HG02981 (cell line): ENCODE measurements at regions not wholly inside any gene's neighbourhood (a gene's known extent, or its start where the extent isn't known, plus 50 kb on each side); places are given as distances from the start of the nearest gene placed in this dataset.
"Not testable (repeated sequence)": the region's sequence is repeated elsewhere in the genome, so short reads cannot be mapped to it uniquely, and the experiment has no call there.

Experiments used
- ATAC-seq: cut with Tn5 transposase; IDR thresholded peaks from one replicate; pipeline ENCODE4 v1.9.1; 2021; ENCODE audit warnings: mild to moderate bottlenecking, moderate library complexity; ENCODE audit not compliant: unreplicated experiment

DNA sequence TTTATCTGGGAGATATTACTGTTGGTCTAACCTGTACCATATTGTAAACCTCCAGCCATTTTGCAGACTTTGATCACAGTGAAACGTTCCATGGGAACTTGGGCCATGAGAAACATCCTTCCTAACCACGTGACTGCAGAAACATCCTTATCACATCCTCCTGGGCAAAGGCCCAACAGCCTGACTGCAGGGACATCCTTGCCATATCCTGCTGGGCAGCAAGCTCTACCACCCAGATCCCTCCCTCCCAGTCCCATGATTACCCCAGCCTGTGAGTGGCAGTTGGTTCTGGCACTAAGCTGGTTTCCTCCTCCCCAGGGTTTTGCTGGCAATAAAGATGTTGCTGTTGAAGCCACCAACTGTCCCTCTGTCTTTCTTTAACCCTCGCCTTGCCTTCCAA lies 201.2 kb downstream of the POTEC start:
- ATAC-seq = not testable (repeated sequence)

DNA sequence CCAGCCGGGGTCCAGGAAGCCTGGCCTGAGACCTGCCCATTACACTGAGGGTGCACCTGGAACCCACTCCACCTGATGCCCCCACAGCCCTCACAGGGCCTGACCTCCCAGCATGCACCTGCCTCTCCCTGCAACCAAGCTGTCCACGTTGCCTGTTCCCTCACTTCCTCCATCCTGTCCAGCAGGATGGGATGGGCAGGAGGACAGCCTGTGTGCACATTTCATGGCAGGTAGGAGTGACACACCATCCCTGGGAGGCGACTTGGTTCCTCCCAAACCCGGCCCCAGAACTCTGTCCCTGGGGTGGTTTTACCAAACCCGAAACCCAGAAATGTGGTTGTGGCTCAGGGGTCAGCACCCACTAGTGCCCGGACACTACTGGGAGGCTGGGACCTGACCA lies 203.8 kb upstream of the ZNF519 start:
- ATAC-seq = not testable (repeated sequence)

DNA sequence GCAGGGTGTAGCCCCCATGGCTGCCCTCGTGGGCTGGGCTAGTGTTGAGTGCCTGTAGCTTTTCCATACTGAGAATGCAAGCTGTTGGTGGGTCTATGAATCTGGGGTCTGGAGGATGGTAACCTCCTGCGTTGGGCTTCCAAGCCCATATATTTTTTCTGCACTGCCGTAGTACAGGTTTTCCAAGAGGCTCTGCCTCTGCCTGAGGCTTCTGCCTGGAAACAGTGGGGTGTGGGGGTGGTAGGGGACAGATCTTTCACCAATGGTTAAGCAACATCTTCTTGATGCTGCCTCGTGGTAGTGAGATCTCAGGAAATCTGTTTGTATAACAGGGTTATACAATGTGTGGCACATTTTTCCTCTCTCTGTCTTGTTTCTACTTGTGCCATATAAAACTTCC lies 189.0 kb upstream of the ZNF519 start:
- ATAC-seq = not testable (repeated sequence)

DNA sequence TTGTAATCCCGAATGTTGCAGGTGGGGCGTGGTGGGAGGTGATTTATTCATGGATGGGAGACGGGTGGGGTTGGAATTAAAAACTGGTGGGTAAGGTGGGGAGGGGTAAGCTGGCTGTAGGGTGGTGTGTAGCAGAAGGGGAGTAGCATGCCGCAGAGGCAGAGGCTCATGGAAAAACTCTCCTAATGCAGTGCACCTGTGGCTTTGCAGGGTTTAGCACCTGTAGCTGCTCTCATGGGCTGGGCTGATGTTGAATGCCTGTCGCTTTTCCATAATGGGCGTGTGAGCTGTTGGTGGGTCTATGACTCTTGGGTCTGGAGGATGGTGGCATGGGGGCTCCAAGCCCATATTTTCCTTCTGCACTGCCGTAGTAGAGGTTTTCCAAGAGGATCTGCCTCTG lies 169.0 kb upstream of the ZNF519 start:
- ATAC-seq = not testable (repeated sequence)

DNA sequence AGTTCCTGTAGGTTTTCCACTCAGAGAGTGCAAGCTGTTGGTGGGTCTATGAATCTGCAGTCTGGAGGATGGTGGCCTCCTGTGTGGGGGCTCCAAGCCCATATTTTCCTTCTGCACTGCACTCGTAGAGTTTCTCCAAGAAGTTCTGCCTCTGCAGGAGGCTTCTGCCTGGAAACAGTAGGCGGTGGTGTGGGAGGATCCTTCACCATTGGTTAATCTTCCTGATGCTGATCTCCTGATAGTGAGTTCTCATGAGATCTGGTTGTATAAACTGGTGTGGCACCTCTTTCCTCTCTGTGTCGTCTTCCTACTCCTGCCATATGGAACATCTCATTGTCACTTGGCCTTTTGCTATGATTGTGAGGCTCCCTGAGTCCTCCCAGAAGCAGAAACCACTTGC lies 162.8 kb upstream of the ZNF519 start:
- not testable (repeated sequence) for ATAC-seq

DNA sequence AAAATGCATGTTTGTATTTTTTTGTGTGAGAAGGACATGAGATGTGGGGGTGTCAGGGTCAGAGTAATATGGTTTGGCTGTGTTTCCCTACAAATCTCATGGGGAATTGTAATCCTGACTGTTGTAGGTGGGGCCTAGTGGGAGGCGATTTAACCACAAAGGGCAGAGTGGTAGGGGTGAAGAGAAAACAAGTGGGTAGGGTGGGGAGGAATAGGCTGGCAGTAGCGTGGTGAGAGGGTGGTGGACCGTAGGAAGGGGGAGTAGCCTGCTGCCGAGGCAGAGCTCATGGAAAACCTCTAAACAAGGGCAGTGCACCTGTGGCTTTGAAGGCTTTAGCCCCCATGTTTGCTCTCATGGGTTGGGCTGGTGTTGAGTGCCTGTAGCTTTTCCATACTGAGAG lies 152.8 kb upstream of the ZNF519 start:
- ATAC-seq = no peak

DNA sequence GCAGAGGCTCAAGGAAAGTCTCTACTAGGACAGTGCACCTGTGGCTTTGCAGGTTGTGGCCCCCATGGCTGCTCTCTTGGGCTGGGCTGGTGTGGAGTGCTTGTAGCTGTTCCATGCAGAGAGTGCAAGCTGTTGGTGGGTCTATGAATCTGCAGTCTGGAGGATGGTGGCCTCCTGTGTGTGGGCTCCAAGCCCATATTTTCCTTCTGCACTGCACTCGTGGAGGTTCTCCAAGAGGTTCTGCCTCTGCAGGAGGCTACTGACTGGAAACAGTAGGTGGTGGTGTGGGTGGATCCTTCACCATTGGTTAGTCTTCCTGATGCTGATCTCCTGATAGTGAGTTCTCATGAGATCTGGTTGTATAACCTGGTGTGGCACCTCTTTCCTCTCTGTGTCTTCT lies 143.2 kb upstream of the ZNF519 start:
- not testable (repeated sequence) for ATAC-seq

DNA sequence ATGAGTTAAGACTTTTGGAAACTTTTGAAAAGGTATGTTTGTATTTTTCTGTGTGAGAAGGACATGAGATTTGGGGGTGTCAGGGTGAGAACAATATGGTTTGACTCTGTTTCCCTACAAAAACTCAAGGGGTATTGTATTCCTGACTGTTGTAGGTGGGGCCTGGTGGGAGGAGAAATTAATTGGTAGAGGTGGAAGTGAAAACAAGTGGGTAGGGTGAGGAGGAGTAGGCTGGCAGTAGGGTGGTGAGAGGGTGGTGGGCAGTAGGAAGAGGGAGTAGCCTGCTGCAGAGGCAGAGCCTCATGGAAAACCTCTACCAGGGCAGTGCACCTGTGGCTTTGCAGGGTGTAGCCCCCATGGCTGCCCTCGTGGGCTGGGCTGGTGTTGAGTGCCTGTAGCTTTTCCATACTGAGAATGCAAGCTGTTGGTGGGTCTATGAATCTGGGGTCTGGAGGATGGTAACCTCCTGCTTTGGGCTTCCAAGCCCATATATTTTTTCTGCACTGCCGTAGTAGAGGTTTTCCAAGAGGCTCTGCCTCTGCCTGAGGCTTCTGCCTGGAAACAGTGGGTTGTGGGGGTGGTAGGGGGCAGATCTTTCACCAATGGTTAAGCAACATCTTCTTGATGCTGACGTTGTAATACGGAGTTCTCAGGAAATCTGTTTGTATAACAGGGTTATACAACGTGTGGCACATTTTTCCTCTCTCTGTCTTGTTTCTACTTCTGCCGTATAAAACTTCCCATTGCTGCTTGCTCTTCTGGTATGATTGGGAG lies 133.6 kb upstream of the ZNF519 start:
- ATAC-seq = not testable (repeated sequence)

DNA sequence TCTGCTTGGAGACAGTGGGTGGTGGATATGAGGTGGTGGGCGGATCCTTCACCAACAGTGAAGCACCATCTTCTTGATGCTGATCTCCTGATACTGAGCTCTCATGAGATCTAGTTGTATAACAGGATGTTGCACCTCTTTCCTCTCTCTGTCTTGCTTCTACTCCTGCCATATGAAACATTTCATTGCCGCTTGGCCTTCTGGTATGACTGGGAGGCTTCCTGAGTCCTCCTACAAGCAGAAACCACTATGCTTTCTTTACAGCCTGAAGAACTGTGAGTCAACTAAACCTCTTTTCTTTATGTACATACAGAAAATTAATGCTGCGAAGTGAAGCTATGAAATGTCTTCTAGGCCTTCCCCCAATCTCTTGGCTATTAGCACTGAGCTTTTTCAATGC lies 130.6 kb upstream of the ZNF519 start:
- ATAC-seq = not testable (repeated sequence)

DNA sequence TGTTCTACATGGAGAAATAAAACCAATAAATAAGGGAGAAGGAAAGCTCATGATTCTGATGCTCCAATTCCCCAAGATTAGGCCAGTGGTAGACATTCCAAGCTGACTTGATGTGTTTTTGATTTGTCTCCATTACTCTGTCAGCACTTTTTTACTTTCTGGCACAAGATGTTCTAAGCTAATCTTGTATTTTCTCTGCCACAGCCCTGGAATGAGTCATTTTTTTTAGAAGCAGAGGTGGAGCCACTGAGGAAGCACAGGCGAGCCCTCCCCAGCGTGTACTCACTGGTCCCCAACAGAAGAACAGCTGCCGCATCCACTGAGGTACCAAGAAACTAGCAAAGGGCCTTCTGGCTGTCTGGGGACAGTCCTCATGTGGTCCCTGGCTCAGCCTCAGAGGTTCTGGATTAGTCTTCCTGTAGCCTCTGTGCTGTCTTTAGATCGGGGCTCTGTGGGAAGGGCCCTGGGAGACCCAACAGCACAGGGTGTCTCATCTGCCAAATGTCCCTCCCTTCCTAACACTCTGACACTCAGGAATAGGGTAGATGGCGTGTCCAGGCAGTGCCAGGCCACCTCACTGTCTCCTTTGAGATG lies 117.9 kb upstream of the ZNF519 start:
- not testable (repeated sequence) for ATAC-seq

DNA sequence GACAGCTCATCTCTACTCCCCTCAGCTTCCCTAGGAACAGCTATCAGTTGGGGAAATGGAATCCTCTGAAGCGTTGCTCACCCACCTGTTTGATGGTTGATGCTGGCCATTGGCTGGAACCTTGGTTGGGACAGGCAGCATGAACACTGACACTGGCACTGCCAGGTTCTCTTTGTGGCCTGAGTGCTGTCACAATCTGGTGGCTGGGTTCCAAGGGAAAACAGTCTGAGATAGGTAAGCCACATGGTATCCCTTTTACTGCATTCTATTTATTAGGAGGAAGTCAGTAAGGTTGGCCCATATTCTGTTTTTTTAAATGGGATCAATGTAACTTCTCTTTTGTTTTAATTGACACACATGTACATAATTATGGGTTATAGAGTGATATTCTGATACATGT lies 107.0 kb upstream of the ZNF519 start:
- not testable (repeated sequence) for ATAC-seq

DNA sequence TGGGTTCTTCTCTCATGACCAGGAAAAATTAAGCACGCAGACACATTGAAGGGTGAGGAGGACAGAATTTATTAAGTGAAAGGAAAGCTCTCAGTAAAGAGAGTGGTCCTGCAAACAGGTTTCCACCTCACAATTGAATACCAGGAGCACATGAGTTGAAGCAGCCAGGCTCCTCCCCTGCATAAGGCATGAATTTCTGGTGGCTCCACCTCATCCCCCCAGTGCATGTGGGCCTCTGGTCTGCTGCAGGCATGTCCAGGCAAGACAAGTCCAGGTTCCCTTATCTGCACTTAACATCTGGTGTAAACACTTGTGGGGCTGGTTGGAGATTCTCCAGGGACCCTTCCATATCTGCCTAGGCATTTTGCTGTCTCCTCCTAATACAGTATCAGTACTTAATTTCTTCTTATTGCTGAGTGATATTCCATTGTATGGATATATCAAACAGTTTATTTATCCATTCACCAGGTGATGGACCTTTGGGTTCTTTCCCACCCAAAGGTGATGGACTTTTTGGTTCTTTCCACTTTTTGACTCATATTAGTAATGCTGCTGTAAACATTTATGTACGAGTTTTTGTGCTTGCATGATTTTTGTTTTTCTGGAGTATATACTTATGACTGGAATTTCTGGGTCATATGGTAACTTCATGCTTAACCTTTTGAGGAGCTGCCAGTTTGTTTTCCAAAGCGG lies 104.3 kb upstream of the ZNF519 start:
- not testable (repeated sequence) for ATAC-seq

DNA sequence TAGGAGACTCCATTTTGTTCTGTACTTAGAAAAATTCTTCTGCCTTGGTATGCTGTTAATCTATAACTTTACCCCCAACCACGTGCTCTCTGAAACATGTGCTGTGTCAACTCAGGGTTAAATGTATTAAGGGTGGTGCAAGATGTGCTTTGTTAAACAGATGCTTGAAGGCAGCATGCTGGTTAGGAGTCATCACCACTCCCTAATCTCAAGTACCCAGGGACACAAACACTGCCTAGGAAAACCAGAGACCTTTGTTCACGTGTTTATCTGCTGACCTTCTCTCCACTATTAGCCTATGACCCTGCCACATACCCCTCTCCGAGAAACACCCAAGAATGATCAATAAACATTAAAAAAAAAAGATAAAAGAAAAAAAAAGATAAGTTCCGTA lies 93.0 kb upstream of the ZNF519 start:
- not testable (repeated sequence) for ATAC-seq

DNA sequence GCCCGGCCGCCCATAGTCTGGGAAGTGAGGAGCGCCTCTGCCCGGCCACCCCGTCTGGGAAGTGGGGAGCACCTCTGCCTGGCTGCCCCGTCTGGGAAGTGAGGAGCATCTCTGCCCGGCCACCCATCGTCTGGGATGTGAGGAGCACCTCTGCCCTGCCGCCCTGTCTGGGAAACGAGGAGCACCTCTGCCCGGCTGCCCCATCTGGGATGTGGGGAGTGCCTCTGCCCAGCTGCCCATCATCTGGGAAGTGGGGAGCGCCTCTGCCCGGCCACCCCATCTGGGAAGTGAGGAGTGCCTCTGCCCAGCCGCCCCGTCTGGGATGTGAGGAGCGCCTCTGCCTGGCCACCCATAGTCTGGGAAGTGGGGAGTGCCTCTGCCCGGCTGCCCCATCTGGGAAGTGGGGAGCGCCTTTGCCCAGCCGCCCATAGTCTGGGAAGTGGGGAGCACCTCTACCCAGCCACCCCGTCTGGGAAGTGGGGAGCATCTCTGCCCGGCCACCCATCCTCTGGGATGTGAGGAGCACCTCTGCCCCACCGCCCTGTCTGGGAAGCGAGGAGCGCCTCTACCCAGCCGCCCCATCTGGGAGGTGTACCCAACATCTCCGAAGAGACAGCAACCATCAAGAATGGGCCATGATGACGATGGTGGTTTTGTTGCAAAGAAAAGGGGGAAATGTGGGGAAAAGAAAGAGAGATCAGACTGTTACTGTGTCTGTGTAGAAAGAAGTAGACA lies 92.5 kb upstream of the ZNF519 start:
- ATAC-seq = not testable (repeated sequence)

DNA sequence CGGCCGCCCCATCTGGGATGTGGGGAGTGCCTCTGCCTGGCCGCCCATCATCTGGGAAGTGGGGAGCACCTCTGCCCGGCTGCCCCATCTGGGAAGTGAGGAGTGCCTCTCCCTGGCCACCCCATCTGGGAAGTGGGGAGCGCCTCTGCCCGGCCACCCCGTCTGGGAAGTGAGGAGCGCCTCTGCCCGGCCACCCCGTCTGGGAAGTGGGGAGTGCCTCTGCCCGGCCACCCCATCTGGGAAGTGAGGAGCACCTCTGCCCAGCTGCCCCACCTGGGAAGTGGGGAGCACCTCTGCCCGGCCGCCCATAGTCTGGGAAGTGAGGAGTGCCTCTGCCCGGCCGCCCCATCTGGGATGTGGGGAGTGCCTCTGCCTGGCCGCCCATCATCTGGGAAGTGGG lies 91.7 kb upstream of the ZNF519 start:
- not testable (repeated sequence) for ATAC-seq

DNA sequence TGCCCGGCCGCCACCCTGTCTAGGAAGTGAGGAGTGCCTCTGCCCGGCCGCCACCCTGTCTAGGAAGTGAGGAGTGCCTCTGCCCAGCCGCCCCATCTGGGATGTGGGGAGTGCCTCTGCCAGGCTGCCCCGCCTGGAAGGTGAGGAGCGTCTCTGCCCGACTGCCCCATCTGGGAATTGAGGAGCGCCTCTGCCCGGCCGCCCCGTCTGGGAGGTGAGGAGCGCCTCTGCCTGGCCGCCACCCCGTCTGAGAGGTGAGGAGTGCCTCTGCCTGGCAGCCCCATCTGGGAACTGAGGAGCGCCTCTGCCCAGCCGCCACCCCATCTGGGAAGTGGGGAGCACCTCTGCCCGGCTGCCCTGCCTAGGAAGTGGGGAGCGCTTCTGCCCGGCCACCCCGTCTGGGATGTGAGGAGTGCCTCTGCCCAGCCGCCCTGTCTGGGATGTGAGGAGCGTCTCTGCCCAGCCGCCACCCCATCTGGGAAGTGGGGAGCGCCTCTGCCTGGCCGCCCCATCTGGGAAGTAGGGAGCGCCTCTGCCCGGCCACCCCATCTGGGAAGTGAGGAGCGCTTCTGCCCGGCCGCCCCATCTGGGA lies 91.1 kb upstream of the ZNF519 start:
- ATAC-seq = not testable (repeated sequence)

DNA sequence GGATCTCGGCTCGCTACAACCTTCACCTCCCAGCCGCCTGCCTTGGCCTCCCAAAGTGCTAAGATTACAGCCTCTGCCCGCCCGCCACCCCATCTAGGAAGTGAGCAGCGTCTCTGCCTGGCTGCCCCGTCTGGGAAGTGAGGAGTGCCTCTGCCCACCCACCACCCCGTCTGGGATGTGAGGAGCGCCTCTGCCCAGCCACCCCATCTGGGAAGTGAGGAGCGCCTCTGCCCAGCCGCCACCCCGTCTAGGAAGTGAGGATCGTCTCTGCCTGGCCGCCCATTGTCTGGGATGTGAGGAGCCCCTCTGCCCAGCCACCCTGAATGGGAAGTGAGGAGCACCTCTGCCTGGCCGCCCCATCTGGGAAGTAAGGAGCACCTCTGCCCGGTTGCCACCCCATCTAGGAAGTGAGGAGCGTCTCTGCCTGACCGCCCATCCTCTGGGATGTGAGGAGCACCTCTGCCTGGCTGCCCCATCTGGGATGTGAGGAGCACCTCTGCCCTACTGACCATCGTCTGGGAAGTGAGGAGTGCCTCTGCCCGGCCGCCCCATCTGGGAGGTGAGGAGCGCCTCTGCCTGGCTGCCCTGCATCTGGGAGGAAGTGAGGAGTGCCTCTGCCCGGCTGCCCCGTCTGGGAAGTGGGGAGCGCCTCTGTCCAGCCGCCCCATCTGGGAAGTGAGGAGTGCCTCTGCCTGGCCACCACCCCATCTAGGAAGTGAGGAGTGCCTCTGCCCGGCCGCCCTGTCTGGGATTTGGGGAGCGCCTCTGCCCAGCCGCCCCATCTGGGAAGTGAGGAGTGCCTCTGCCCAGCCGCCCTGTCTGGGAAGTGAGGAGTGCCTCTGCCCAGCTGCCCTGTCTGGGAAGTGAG lies 90.4 kb upstream of the ZNF519 start:
- ATAC-seq = not testable (repeated sequence)

DNA sequence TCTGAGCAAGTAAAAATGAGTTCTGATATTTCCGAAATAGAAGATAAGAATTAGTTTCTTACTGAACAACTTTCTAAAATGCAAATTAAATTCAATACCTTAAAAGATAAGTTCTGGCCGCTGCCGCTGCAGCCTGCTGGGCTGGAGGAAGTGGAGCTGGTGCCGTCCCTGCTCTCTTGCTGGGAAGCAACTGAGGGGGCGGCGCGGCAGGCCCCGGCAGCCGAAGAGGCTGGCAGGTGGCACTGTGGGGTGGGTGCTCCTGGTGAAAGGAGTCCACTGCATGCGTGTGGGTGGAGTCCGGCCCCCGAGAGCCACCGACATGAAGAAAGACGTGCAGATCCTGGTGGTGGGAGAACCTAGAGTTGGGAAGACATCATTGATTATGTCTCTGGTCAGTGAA lies 89.5 kb upstream of the ZNF519 start:
- no peak for ATAC-seq

DNA sequence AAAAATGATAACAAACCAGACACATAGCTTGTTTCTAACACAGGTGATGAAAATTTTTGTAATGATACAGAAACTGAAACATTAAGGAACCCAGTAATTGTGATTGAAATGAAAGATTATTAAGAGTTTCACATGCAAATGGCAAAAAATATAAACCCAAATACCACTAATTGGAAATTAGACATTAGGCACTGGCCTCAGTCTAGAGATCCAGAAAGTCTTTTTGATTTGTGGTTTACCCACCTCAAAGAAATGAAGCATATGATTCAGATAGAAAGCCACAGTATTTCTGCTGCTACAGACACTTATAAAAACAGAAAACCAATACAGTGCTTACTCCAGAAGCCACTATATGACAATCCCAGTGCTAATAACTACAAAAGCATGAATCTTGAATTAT lies 83.7 kb upstream of the ZNF519 start:
- not testable (repeated sequence) for ATAC-seq

DNA sequence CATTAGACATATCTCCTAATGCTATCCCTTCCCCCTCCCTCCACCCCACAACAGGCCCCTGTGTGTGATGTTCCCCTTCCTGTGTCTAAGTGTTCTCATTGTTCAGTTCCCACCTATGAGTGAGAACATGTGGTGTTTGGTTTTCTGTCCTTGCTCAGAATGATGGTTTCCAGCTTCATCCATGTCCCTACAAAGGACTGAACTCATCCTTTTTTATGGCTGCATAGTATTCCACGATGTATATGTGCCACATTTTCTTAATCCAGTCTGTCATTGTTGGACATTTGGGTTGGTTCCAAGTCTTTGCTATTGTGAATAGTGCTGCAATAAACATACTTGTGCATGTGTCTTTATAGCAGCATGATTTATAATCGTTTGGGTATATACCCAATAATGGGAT lies 71.2 kb upstream of the ZNF519 start:
- not testable (repeated sequence) for ATAC-seq
